ENCODE measurements at regions not wholly inside any gene's neighbourhood (a gene's known extent, or its start where the extent isn't known, plus 50 kb on each side); places are given as distances from the start of the nearest gene placed in this dataset.
"Not testable (repeated sequence)": the region's sequence is repeated elsewhere in the genome, so short reads cannot be mapped to it uniquely, and the experiment has no call there.

DNA sequence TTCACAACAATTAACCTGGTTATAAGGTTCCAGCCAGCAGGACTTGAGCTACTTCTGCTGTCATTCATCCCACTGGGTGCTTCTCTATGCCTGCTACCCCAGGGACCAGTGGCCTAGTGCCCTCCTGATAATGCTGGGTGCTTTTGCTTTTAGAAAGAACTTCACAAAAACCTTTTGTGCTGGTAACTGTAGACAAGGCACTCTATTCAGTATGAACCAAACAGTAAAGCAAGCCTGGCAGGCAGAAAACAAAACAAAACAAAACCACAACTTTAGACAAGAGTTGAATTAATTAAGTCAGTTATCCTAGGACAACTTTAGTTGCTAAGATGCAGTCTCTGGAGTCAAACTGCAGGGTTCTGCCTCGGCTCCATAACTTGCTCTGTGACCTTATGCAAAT lies 61.9 kb upstream of the ADGRL2 start:
- Histone ChIP-seq H3K4me3 (ENCODE audit: low read length) (no peak overlapping the region), H3K36me3 (ENCODE audit: control insufficient read depth, low read depth, low read length) (no peaks in the 10 kb centered on the region), H3K4me1 (ENCODE audit: control insufficient read depth, low read depth, low read length) (peaks cover 5% of the 10 kb centered on the region), H3K27ac (ENCODE audit: low read length) (no peak overlapping the region), H3K9me3 (ENCODE audit: control insufficient read depth, low read depth, low read length) (no peaks in the 10 kb centered on the region), H3K27me3 (ENCODE audit: control insufficient read depth, insufficient read depth, low read length) (no peaks in the 10 kb centered on the region), H3K9ac (ENCODE audit: low read length) (no peak overlapping the region)

- no peak overlapping the region for H3K9ac ChIP-seq (ENCODE audit: low read length)
- no peaks in the 10 kb centered on the region for H3K27me3 ChIP-seq (ENCODE audit: control insufficient read depth, insufficient read depth, low read length)
- no peak overlapping the region for H3K4me3 ChIP-seq (ENCODE audit: low read length)
- no peak overlapping the region for H3K27ac ChIP-seq (ENCODE audit: low read length)
- no peaks in the 10 kb centered on the region for H3K36me3 ChIP-seq (ENCODE audit: control insufficient read depth, low read depth, low read length)
- H3K4me1 ChIP-seq (ENCODE audit: control insufficient read depth, low read depth, low read length) = peaks cover 11% of the 10 kb centered on the region
- H3K9me3 ChIP-seq (ENCODE audit: control insufficient read depth, low read depth, low read length) = no peaks in the 10 kb centered on the region
Measured at GRCh38 chr1:81733480-81733879, 67.3 kb upstream of the ADGRL2 start.

- Histone ChIP-seq H3K4me3 (ENCODE audit: low read length) (no peak overlapping the region), H3K27me3 (ENCODE audit: control insufficient read depth, insufficient read depth, low read length) (no peaks in the 10 kb centered on the region), H3K27ac (ENCODE audit: low read length) (no peak overlapping the region), H3K4me1 (ENCODE audit: control insufficient read depth, low read depth, low read length) (peaks cover 15% of the 10 kb centered on the region), H3K9me3 (ENCODE audit: control insufficient read depth, low read depth, low read length) (no peaks in the 10 kb centered on the region), H3K9ac (ENCODE audit: low read length) (no peak overlapping the region), H3K36me3 (ENCODE audit: control insufficient read depth, low read depth, low read length) (no peaks in the 10 kb centered on the region)
Measured at GRCh38 chr1:81731989-81732388, 68.7 kb upstream of the ADGRL2 start.

- no peak overlapping the region for H3K27ac ChIP-seq (ENCODE audit: low read length)
- H3K36me3 ChIP-seq (ENCODE audit: control insufficient read depth, low read depth, low read length) = no peaks in the 10 kb centered on the region
- H3K4me1 ChIP-seq (ENCODE audit: control insufficient read depth, low read depth, low read length) = peaks cover 15% of the 10 kb centered on the region
- H3K4me3 ChIP-seq (ENCODE audit: low read length) = no peak overlapping the region
- H3K27me3 ChIP-seq (ENCODE audit: control insufficient read depth, insufficient read depth, low read length) = no peaks in the 10 kb centered on the region
- H3K9me3 ChIP-seq (ENCODE audit: control insufficient read depth, low read depth, low read length) = no peaks in the 10 kb centered on the region
- no peak overlapping the region for H3K9ac ChIP-seq (ENCODE audit: low read length)
Measured at GRCh38 chr1:81730881-81731280, 69.9 kb upstream of the ADGRL2 start.

DNA sequence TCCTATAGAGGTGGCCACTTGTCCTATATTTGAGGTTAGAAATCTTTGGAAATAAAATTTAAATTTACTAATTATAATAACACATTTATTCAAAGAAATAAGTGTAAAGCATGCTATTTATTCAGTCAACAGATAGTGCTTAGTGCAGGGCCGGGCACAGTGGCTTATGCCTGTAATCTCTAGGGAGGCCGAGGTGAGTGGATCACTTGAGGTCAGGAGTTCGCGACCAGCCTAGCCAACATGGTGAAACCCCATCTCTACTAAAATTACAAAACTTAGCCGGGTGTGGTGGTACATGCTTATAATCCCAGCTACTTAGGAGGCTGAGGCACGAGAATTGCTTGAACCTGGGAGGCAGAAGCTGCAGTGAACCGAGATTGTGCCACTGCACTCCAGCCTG lies 70.4 kb upstream of the ADGRL2 start:
- H3K9ac ChIP-seq (ENCODE audit: low read length); H3K9me3 ChIP-seq (ENCODE audit: control insufficient read depth, low read depth, low read length); H3K27ac ChIP-seq (ENCODE audit: low read length); H3K27me3 ChIP-seq (ENCODE audit: control insufficient read depth, insufficient read depth, low read length); H3K4me3 ChIP-seq (ENCODE audit: low read length); H3K36me3 ChIP-seq (ENCODE audit: control insufficient read depth, low read depth, low read length): not testable (repeated sequence)
- H3K4me1 ChIP-seq (ENCODE audit: control insufficient read depth, low read depth, low read length) = peaks cover 15% of the 10 kb centered on the region

GRCh38 chr1:81729818-81730217 lies 70.9 kb upstream of the ADGRL2 start:
- Histone ChIP-seq H3K9me3 (ENCODE audit: control insufficient read depth, low read depth, low read length) (no peaks in the 10 kb centered on the region), H3K4me1 (ENCODE audit: control insufficient read depth, low read depth, low read length) (peaks cover 15% of the 10 kb centered on the region), H3K4me3 (ENCODE audit: low read length) (no peak overlapping the region), H3K9ac (ENCODE audit: low read length) (no peak overlapping the region), H3K27me3 (ENCODE audit: control insufficient read depth, insufficient read depth, low read length) (no peaks in the 10 kb centered on the region), H3K36me3 (ENCODE audit: control insufficient read depth, low read depth, low read length) (no peaks in the 10 kb centered on the region), H3K27ac (ENCODE audit: low read length) (no peak overlapping the region)

DNA sequence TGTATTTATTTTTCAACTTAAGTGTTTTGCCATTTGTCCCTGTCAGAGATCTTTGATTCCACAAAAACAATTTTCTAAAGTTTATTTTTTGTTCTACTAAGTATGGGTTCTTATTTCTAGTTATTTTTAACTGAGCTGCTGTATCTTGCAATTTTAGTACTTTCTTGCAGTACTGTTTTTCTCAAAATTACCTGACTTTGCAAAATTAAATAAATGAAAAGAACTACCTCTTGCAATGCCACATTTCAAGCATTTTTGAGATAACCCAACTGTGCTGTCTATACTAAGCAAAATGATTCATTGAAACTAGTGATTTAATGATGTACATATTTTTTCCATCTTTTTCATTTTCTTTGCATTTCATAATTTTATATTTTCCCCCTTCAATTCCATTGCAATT lies 71.5 kb upstream of the ADGRL2 start:
- Histone ChIP-seq H3K27me3 (ENCODE audit: control insufficient read depth, insufficient read depth, low read length) (no peaks in the 10 kb centered on the region), H3K9me3 (ENCODE audit: control insufficient read depth, low read depth, low read length) (no peaks in the 10 kb centered on the region), H3K4me3 (ENCODE audit: low read length) (no peak overlapping the region), H3K4me1 (ENCODE audit: control insufficient read depth, low read depth, low read length) (peaks cover 15% of the 10 kb centered on the region), H3K36me3 (ENCODE audit: control insufficient read depth, low read depth, low read length) (no peaks in the 10 kb centered on the region), H3K27ac (ENCODE audit: low read length) (no peak overlapping the region), H3K9ac (ENCODE audit: low read length) (no peak overlapping the region)

DNA sequence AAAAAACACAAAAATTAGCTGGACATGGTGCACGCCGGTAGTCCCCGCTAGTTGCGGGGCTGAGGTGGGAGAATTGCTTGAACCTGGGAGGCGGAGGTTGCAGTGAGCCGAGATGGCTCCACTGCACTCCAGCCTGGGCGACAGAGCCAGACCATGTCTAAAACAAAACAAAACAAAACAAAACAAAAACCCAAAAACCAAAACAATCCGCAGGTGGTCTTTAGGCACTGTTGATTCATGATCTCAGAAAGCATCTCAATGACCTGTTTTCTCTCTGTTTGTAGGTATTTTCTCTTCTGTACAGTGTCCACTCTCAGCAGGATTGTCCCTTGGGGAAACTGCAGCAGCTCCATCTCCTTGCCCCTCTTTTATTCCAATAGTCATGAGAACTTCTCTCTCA lies 74.9 kb upstream of the ADGRL2 start:
- H3K9ac ChIP-seq (ENCODE audit: low read length) = no peak overlapping the region
- H3K27me3 ChIP-seq (ENCODE audit: control insufficient read depth, insufficient read depth, low read length) = no peaks in the 10 kb centered on the region
- no peaks in the 10 kb centered on the region for H3K36me3 ChIP-seq (ENCODE audit: control insufficient read depth, low read depth, low read length)
- H3K4me3 ChIP-seq (ENCODE audit: low read length) = no peak overlapping the region
- no peaks in the 10 kb centered on the region for H3K9me3 ChIP-seq (ENCODE audit: control insufficient read depth, low read depth, low read length)
- H3K27ac ChIP-seq (ENCODE audit: low read length) = no peak overlapping the region
- H3K4me1 ChIP-seq (ENCODE audit: control insufficient read depth, low read depth, low read length) = peaks cover 5% of the 10 kb centered on the region

GRCh38 chr1:81722631-81723328 lies 78.0 kb upstream of the ADGRL2 start:
- H3K4me3 ChIP-seq (ENCODE audit: low read length); H3K9me3 ChIP-seq (ENCODE audit: control insufficient read depth, low read depth, low read length); H3K4me1 ChIP-seq (ENCODE audit: control insufficient read depth, low read depth, low read length); H3K36me3 ChIP-seq (ENCODE audit: control insufficient read depth, low read depth, low read length); H3K9ac ChIP-seq (ENCODE audit: low read length); H3K27me3 ChIP-seq (ENCODE audit: control insufficient read depth, insufficient read depth, low read length); H3K27ac ChIP-seq (ENCODE audit: low read length): not testable (repeated sequence)

- not testable (repeated sequence) for H3K4me1 ChIP-seq (ENCODE audit: control insufficient read depth, low read depth, low read length); H3K27me3 ChIP-seq (ENCODE audit: control insufficient read depth, insufficient read depth, low read length); H3K9ac ChIP-seq (ENCODE audit: low read length); H3K4me3 ChIP-seq (ENCODE audit: low read length); H3K36me3 ChIP-seq (ENCODE audit: control insufficient read depth, low read depth, low read length); H3K27ac ChIP-seq (ENCODE audit: low read length); H3K9me3 ChIP-seq (ENCODE audit: control insufficient read depth, low read depth, low read length)
Measured at GRCh38 chr1:81720256-81720655, 80.5 kb upstream of the ADGRL2 start.

- no peaks in the 10 kb centered on the region for H3K27me3 ChIP-seq (ENCODE audit: control insufficient read depth, insufficient read depth, low read length)
- H3K4me1 ChIP-seq (ENCODE audit: control insufficient read depth, low read depth, low read length) = no peaks in the 10 kb centered on the region
- no peak overlapping the region for H3K9ac ChIP-seq (ENCODE audit: low read length)
- H3K4me3 ChIP-seq (ENCODE audit: low read length) = no peak overlapping the region
- H3K9me3 ChIP-seq (ENCODE audit: control insufficient read depth, low read depth, low read length) = no peaks in the 10 kb centered on the region
- no peaks in the 10 kb centered on the region for H3K36me3 ChIP-seq (ENCODE audit: control insufficient read depth, low read depth, low read length)
- no peak overlapping the region for H3K27ac ChIP-seq (ENCODE audit: low read length)
Measured at GRCh38 chr1:81717230-81717629, 83.5 kb upstream of the ADGRL2 start.

DNA sequence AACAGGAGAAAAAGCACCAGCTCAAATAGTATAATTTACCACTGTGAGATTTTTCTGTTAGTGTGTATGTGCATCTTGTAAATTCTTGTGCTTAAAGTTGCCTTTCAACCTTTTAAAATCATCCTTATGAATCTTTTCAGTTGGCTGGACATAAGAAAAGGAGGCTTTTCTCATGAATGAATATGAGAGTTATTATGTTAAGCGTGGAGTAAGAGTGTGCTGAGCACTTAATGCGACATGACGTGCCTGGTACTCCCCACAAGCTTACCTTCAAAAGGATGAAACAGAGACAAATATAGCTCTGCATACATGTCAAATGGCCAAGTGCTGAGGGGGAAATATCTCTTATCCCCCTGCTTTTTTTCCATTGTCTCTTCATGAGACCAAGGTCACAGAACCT lies 85.3 kb upstream of the ADGRL2 start:
- H3K36me3 ChIP-seq (ENCODE audit: control insufficient read depth, low read depth, low read length) = no peaks in the 10 kb centered on the region
- no peak overlapping the region for H3K27ac ChIP-seq (ENCODE audit: low read length)
- H3K9me3 ChIP-seq (ENCODE audit: control insufficient read depth, low read depth, low read length) = no peaks in the 10 kb centered on the region
- no peaks in the 10 kb centered on the region for H3K27me3 ChIP-seq (ENCODE audit: control insufficient read depth, insufficient read depth, low read length)
- no peak overlapping the region for H3K4me3 ChIP-seq (ENCODE audit: low read length)
- no peak overlapping the region for H3K9ac ChIP-seq (ENCODE audit: low read length)
- H3K4me1 ChIP-seq (ENCODE audit: control insufficient read depth, low read depth, low read length) = no peaks in the 10 kb centered on the region

Data from iPS-18a (cell line).